ENCODE measurements at regions not wholly inside any gene's neighbourhood (a gene's known extent, or its start where the extent isn't known, plus 50 kb on each side); places are given as distances from the start of the nearest gene placed in this dataset.

DNA sequence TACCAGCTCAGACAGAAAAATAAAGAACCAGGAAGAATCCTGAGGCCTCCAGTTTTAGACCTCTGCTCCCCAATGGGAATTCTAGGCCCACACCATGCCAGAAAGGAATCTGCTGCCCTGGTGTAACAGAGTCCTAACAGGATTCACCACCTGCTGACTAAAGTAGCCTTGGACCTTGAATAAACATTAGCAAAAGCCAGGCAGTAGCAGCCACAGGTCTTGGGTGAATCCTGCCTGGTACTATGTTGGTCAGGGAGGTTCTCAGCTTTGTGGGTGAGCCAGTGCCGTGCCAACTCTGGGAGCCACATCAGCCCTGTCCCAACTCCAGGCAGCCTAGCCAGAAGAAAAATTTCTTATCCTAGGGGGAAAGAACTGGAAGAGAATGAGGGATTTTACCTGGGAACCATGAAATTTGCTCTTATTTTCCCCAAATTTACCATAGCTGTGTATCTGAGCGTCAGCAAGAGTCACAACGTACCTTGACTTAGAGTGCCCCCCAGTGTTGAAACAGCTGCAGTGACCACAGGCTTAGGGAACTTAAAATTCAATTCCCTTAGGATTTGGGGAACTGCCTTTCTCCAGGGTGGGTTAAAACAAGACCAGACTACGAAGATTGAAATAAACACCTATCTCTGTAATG is 1895.6 kb upstream of the PRR20A start:
- DNase-seq (ENCODE audit: extremely low spot score) = no peak
- no peaks in the 10 kb centered on the region for H3K27me3 ChIP-seq
- H3K4me3 ChIP-seq = no peak overlapping the region
- H3K27ac ChIP-seq (replicated peaks in 1 of 4) = no peak overlapping the region
- intact Hi-C loops (cut with DNase I) = no loop called here
- H3K36me3 ChIP-seq = no peaks in the 10 kb centered on the region
- H3K4me1 ChIP-seq = no peaks in the 10 kb centered on the region
- peaks cover 0 to 9% (median 0%) of the 10 kb centered on the region in 4 donors for H3K9me3 ChIP-seq
- 76% methylated on average over 4 of the region's 4 CpGs for WGBS
- TF ChIP-seq EP300 (IDR thresholded peaks at IDR 0.05) = no peak
- TF ChIP-seq, protein P1, sequence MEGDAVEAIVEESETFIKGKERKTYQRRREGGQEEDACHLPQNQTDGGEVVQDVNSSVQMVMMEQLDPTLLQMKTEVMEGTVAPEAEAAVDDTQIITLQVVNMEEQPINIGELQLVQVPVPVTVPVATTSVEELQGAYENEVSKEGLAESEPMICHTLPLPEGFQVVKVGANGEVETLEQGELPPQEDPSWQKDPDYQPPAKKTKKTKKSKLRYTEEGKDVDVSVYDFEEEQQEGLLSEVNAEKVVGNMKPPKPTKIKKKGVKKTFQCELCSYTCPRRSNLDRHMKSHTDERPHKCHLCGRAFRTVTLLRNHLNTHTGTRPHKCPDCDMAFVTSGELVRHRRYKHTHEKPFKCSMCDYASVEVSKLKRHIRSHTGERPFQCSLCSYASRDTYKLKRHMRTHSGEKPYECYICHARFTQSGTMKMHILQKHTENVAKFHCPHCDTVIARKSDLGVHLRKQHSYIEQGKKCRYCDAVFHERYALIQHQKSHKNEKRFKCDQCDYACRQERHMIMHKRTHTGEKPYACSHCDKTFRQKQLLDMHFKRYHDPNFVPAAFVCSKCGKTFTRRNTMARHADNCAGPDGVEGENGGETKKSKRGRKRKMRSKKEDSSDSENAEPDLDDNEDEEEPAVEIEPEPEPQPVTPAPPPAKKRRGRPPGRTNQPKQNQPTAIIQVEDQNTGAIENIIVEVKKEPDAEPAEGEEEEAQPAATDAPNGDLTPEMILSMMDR (IDR thresholded peaks at IDR 0.05) = peak in 1 of 3 experiments; percentile 5

DNA sequence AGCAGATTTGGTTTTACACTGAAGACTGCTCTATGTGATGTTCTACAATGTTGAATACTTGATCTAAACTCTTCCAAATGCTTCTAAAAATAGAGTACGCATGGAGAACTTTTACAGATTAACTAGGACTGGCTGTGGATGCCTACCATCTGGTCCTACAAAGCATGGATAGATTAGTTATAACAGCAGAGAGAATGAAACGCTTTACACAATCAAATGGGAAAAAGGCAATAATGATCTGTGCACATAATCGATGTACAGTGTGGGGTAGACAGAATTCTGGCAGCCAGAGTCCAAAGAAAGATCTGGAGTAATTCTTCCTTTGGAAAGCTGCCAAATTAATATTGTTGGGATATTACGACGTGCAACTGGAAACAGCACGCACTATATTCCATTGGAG is 1885.5 kb upstream of the PRR20A start:
- no peak for DNase-seq (ENCODE audit: extremely low spot score)
- H3K4me3 ChIP-seq = no peak overlapping the region
- H3K27ac ChIP-seq (replicated peaks in 1 of 4) = no peak overlapping the region
- no peak for TF ChIP-seq POLR2A (IDR thresholded peaks at IDR 0.05; ENCODE audit: low read depth)
- TF ChIP-seq EP300 (IDR thresholded peaks at IDR 0.05) = no peak
- TF ChIP-seq POLR2AphosphoS5 (IDR thresholded peaks at IDR 0.05) = no peak
- TF ChIP-seq, protein P1 (IDR thresholded peaks at IDR 0.05) = no peak
- no peaks in the 10 kb centered on the region for H3K36me3 ChIP-seq
- H3K9me3 ChIP-seq = no peaks in the 10 kb centered on the region
- no peaks in the 10 kb centered on the region for H3K4me1 ChIP-seq
- no peaks in the 10 kb centered on the region for H3K27me3 ChIP-seq
- intact Hi-C loops (cut with DNase I) = no loop called here
- 55% methylated on average over 6 of the region's 6 CpGs for WGBS

DNA sequence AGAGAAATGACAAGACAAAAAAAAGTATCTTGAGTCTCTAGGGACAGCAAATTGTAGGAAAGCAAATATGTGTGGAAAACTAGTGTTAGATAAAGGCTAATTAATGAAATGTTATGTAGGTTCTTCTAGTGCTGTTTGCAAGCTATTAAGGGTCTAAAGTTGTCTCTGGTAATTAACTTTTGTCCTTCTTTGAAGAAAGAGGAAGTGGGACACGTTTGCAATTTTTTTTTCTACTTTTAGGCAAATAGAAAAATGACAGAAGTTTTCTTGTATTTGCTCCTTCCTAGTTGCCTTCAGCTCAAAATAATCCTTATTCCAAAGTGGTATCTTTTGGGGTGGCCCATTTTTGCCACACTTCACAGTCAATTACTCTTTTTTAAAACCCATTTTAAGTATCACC is 1877.7 kb upstream of the PRR20A start:
- TF ChIP-seq POLR2AphosphoS5 (IDR thresholded peaks at IDR 0.05) = no peak
- TF ChIP-seq, protein P1 (IDR thresholded peaks at IDR 0.05) = no peak
- Histone ChIP-seq H3K9me3 (no peaks in the 10 kb centered on the region), H3K36me3 (no peaks in the 10 kb centered on the region), H3K27ac (replicated peaks in 1 of 4) (no peak overlapping the region), H3K4me3 (no peak overlapping the region), H3K4me1 (no peaks in the 10 kb centered on the region), H3K27me3 (no peaks in the 10 kb centered on the region)
- intact Hi-C loops (cut with DNase I) = no loop called here
- DNase-seq (ENCODE audit: extremely low spot score) = no peak
- 48% methylated on average over 1 of the region's 1 CpG for whole genome bisulfite sequencing

DNA sequence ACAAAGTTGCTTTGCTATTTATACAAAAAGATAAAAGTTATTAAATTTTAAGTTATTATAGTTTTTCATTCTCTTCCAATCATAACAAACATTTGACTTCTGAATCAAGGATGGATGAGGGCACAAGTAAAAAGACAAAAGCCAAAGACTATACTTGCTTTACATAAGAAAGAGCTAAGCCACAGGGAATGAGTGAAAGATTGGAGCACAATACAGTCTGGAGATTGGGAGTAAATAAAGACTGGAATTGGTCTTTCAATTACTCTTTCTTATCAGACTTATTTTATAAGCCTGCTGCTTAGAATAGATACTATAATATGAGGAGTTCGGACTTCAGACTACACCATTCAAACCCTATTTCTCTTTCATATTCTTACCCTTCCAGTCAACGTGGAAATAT is 1874.1 kb upstream of the PRR20A start:
- Histone ChIP-seq H3K27ac (replicated peaks in 1 of 4) (no peak overlapping the region), H3K4me3 (no peak overlapping the region), H3K9me3 (no peaks in the 10 kb centered on the region), H3K4me1 (no peaks in the 10 kb centered on the region), H3K36me3 (no peaks in the 10 kb centered on the region), H3K27me3 (no peaks in the 10 kb centered on the region)
- intact Hi-C loops (cut with DNase I) = no loop called here
- DNase-seq (ENCODE audit: extremely low spot score) = no peak
- WGBS = 70% methylated on average over 2 of the region's 2 CpGs
- TF ChIP-seq POLR2AphosphoS5 (IDR thresholded peaks at IDR 0.05) = no peak
- TF ChIP-seq, protein P1 (IDR thresholded peaks at IDR 0.05) = no peak
- no peak for TF ChIP-seq EP300 (IDR thresholded peaks at IDR 0.05)

DNA sequence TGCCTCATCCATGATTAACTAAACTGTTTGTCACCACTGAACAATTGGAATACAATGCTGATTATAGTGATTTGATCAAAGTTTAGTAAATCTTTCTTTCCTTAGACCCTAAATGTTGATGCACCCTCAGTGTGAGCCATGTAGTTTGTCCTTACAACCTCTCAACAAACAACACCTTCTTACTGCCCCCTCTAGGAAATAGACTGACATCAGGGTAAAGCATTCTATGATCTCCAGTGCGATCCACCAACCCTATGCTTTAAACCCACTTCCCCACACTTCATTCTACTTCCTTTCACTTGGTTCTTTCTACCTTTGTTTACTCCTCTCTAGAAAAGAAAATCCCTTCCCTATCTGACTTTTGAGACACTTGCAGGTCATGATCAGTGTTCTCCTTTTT is 1842.5 kb upstream of the PRR20A start:
- H3K9me3 ChIP-seq = peaks cover 0 to 14% (median 7%) of the 10 kb centered on the region in 4 donors
- intact Hi-C loops (cut with DNase I) = no loop called here
- H3K36me3 ChIP-seq = no peaks in the 10 kb centered on the region
- H3K27ac ChIP-seq (replicated peaks in 1 of 4) = no peak overlapping the region
- no peak for DNase-seq (ENCODE audit: extremely low spot score)
- H3K4me1 ChIP-seq = no peaks in the 10 kb centered on the region
- TF ChIP-seq POLR2AphosphoS5 (IDR thresholded peaks at IDR 0.05) = no peak
- no peak for TF ChIP-seq EP300 (IDR thresholded peaks at IDR 0.05)
- TF ChIP-seq POLR2A (IDR thresholded peaks at IDR 0.05; ENCODE audit: low read depth) = no peak
- TF ChIP-seq, protein P1 (IDR thresholded peaks at IDR 0.05) = no peak
- no peaks in the 10 kb centered on the region for H3K27me3 ChIP-seq
- 90% methylated on average over 1 of the region's 1 CpG for WGBS
- no peak overlapping the region for H3K4me3 ChIP-seq

All from esophagus muscularis mucosa (tissue), 4 donors.